Mammary epithelial cell (primary cell): ENCODE measurements at regions not wholly inside any gene's neighbourhood (a gene's known extent, or its start where the extent isn't known, plus 50 kb on each side); places are given as distances from the start of the nearest gene placed in this dataset.

ENCODE experiments used
- EZH2 ChIP-seq: IDR thresholded peaks from 2 replicates; pipeline ENCODE4 v1.6.1; 2012; ENCODE audit warnings: low read length, inconsistent platforms, borderline replicate concordance
- TF ChIP-seq, protein P1 (sequence below), 2 donors: IDR thresholded peaks in 1 of 2; conservative IDR thresholded peaks in 1 of 2; 2 replicates each; pipeline ENCODE4 v1.5.1; 2011 to 2012; ENCODE audit warnings: inconsistent platforms in 2 of 2, low read length in 2 of 2, mild to moderate bottlenecking in 2 of 2, control low read depth in 1 of 2, low read depth in 1 of 2; ENCODE audit not compliant: insufficient read depth in 1 of 2; ENCODE audit errors: extremely low read depth in 1 of 2

DNA sequence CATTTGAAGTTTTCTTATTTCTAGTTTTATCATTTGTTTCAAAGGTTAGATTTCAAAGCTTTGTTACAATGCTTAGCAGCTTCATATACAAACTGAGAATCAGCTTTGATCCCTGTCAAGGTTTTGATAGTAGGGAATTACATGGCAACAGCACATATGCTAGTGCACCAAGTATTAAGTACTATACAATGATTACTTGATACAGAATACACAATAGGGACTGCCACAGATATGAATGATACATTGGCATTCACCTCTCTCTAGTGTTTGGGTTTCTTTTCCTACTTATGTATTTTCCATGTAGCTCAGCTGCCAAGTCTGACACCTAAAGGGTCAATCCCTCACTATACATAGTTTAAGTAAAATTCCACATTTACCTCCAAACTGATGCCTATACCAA lies 344.0 kb downstream of the FAT4 start:
- TF ChIP-seq, protein P1, sequence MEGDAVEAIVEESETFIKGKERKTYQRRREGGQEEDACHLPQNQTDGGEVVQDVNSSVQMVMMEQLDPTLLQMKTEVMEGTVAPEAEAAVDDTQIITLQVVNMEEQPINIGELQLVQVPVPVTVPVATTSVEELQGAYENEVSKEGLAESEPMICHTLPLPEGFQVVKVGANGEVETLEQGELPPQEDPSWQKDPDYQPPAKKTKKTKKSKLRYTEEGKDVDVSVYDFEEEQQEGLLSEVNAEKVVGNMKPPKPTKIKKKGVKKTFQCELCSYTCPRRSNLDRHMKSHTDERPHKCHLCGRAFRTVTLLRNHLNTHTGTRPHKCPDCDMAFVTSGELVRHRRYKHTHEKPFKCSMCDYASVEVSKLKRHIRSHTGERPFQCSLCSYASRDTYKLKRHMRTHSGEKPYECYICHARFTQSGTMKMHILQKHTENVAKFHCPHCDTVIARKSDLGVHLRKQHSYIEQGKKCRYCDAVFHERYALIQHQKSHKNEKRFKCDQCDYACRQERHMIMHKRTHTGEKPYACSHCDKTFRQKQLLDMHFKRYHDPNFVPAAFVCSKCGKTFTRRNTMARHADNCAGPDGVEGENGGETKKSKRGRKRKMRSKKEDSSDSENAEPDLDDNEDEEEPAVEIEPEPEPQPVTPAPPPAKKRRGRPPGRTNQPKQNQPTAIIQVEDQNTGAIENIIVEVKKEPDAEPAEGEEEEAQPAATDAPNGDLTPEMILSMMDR (conservative IDR thresholded peaks at IDR 0.05 in 1 of 2, IDR thresholded peaks at IDR 0.05 in 1 of 2; ENCODE audit: extremely low read depth in 1 of 2, insufficient read depth in 1 of 2, low read depth in 1 of 2, low read length in 2 of 2): no peak
- no peak for TF ChIP-seq EZH2
